ENCODE measurements at regions not wholly inside any gene's neighbourhood (a gene's known extent, or its start where the extent isn't known, plus 50 kb on each side); places are given as distances from the start of the nearest gene placed in this dataset.
A peak's percentile ranks its signal among the peaks of the same experiment; 100 is the strongest.

DNA sequence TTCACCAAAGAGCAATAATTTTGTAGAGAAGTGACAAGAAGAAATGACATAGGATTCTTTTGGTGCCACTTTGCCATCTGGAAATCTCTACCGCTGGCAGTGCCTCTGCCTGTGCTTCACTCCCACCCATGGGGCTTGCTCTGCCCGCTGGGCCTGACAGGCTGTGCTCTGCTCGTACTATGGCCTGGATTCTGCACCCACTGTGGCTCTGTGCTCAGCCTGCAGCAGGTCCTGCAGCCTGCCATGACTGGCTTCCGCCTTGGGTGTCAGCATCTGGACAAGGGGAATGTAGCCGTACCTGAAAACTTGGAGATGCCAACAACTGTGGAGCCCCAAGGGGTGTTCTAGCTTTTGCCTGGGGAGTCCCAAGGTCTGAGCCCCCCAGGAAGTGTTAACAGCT, 792.3 kb downstream of the CDH8 start:
- no peak for DNase-seq (ENCODE audit: low read depth in 2 of 2)
- no peak overlapping the region for H3K4me3 ChIP-seq (replicated peaks in 1 of 2; ENCODE audit: low read depth in 2 of 2, low read length in 2 of 2)
- TF ChIP-seq, protein P1, sequence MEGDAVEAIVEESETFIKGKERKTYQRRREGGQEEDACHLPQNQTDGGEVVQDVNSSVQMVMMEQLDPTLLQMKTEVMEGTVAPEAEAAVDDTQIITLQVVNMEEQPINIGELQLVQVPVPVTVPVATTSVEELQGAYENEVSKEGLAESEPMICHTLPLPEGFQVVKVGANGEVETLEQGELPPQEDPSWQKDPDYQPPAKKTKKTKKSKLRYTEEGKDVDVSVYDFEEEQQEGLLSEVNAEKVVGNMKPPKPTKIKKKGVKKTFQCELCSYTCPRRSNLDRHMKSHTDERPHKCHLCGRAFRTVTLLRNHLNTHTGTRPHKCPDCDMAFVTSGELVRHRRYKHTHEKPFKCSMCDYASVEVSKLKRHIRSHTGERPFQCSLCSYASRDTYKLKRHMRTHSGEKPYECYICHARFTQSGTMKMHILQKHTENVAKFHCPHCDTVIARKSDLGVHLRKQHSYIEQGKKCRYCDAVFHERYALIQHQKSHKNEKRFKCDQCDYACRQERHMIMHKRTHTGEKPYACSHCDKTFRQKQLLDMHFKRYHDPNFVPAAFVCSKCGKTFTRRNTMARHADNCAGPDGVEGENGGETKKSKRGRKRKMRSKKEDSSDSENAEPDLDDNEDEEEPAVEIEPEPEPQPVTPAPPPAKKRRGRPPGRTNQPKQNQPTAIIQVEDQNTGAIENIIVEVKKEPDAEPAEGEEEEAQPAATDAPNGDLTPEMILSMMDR (IDR thresholded peaks at IDR 0.05; ENCODE audit: low read depth, low read length): no peak

DNA sequence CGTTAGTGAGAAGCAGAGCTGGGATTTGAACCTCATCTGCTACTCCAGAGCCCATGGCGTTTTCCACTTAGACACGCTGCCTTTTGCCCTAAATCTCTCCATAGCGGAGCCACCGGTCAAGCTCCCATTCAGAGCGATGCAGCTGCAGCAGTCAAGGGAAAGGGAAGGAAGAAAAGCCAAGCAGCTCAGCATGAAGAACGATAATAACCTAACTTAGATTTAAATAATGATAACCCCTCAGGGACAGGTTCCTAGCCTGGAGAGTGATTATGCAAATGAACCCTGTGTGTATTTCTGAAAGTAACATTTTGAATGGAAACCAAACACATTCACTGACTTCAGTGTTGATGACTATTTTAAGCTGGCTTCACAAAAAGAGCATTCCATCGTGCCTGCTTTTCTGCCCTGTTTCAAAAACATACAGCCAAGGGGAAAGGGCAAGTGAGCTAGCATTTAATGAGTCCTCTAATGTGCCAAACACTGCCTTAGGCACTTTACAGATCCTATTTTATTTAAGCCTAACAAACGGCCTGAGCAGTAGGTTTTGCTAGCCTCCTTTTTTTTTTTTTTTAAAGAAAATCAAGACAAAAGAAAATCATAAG, 798.3 kb downstream of the CDH8 start:
- TF ChIP-seq, protein P1 (IDR thresholded peaks at IDR 0.05; ENCODE audit: low read depth, low read length): no peak
- no peak for DNase-seq (ENCODE audit: low read depth in 2 of 2)
- no peak overlapping the region for H3K4me3 ChIP-seq (replicated peaks in 1 of 2; ENCODE audit: low read depth in 2 of 2, low read length in 2 of 2)

DNA sequence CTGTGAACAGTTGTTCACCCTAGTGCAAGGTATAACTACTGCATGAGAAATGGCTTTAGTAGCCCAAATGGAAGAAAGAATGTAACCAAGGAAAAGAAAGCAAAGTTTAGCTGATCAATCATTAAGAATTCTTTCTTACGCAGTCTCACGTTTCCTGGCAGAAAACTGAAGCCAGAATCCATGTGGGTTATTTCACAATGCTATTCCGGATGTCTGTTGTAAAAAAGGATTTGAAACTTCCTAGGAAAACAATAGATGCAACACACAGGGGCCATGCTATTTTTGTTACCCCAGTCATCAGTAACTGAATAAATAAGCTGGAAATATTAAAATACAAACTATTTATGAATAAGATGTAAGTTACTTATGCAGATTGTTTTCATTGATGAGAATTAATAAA, 802.5 kb downstream of the CDH8 start:
- no peak overlapping the region for H3K4me3 ChIP-seq (replicated peaks in 1 of 2; ENCODE audit: low read depth in 2 of 2, low read length in 2 of 2)
- DNase-seq (ENCODE audit: low read depth in 2 of 2): peak in 1 of 2 donors; percentile 1
- TF ChIP-seq, protein P1 (IDR thresholded peaks at IDR 0.05; ENCODE audit: low read depth, low read length): no peak

DNA sequence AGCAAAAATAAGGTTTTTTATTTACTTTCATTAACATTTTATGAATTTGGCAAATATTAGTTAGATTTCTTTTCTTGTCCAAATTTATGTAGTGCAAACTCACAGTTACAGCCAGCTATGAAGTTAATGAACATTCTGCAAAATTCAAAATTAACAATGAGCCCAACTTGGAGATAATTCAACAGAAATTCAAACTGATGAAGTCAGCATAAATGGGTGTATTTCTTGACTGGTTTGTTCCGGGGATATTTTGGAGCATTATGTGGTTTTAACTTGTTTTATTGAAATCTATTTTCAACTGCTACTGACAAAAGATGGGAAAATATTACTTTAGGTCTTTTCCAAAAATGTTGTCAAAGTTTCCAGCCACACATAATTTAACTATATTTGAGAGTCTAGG, 807.9 kb downstream of the CDH8 start:
- TF ChIP-seq, protein P1 (IDR thresholded peaks at IDR 0.05; ENCODE audit: low read depth, low read length): no peak
- DNase-seq (ENCODE audit: low read depth in 2 of 2): no peak
- H3K4me3 ChIP-seq (replicated peaks in 1 of 2; ENCODE audit: low read depth in 2 of 2, low read length in 2 of 2): no peak overlapping the region

DNA sequence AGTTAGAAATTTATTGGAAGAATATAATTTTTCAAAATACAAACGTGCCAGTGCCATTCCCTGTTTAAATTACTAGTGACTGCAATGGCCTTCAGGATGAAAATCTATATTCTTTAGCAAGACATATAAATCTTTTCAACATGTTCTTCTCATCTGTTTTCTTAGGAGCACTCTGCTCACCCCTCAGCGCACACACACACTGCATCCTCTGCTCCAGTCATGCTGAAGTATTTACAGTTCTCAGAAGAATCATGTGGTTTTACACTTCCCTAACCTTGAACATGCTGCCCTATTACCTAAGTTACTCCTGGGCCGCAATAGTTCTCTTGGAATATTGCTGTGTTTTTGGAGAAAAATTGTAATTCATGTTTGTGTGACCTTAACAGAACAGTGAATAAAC, 820.6 kb downstream of the CDH8 start:
- TF ChIP-seq, protein P1 (IDR thresholded peaks at IDR 0.05; ENCODE audit: low read depth, low read length): no peak
- DNase-seq (ENCODE audit: low read depth in 2 of 2): no peak
- H3K4me3 ChIP-seq (replicated peaks in 1 of 2; ENCODE audit: low read depth in 2 of 2, low read length in 2 of 2): no peak overlapping the region

DNA sequence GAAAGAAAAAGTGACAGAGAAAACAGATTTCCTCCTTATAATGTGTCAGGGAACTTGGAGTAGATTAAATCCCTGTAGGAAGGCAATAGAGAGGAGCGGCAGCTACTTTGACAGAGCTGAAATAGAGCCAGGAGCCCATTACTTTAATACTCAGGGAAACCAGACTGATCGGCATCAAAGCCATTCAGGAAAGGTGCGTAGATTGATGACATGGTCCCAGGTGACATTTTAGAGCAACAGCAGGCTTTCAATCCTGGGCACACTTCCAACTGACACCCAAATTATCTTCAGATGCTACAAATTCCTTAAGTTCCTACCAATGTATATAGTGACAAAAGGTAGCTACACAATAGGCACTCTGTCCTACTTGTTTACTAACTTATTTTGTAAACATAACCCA, 821.5 kb downstream of the CDH8 start:
- DNase-seq (ENCODE audit: low read depth in 2 of 2): no peak
- H3K4me3 ChIP-seq (replicated peaks in 1 of 2; ENCODE audit: low read depth in 2 of 2, low read length in 2 of 2): no peak overlapping the region
- TF ChIP-seq, protein P1 (IDR thresholded peaks at IDR 0.05; ENCODE audit: low read depth, low read length): no peak

DNA sequence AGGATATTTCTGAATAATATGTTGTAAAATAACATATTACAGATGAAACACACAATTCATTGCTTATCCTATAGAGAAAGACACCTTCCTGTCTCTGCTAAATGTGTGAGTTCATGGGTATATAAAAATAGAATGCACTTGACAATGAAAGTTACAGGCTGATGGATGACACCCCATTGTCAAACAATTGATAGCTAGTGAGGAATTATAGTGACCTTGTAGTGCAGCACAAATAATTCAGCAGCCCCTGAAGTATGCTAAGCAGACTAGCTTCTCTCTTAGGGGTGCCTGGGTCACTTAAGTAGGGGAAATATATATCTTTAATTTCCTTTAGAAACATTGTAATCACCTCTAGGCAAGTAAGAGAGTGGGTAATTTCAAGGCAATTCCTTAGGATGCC, 826.2 kb downstream of the CDH8 start:
- no peak for DNase-seq (ENCODE audit: low read depth in 2 of 2)
- H3K4me3 ChIP-seq (replicated peaks in 1 of 2; ENCODE audit: low read depth in 2 of 2, low read length in 2 of 2): no peak overlapping the region
- TF ChIP-seq, protein P1 (IDR thresholded peaks at IDR 0.05; ENCODE audit: low read depth, low read length): no peak
